PC-3 (cell line): ENCODE measurements at regions not wholly inside any gene's neighbourhood (a gene's known extent, or its start where the extent isn't known, plus 50 kb on each side); places are given as distances from the start of the nearest gene placed in this dataset.
"Not testable (repeated sequence)": the region's sequence is repeated elsewhere in the genome, so short reads cannot be mapped to it uniquely, and the experiment has no call there.

ENCODE experiments used
- EZH2 ChIP-seq: fragments of 300-600 bp; sonication (generic); IDR thresholded peaks from one replicate; pipeline ENCODE4 v1.6.1; 2017; ENCODE audit warnings: antibody characterized with exemption, mild to moderate bottlenecking, low read length; ENCODE audit not compliant: unreplicated experiment
- EZH2phosphoT487 ChIP-seq: fragments of 300-600 bp; sonication (generic); IDR thresholded peaks from 2 replicates; pipeline ENCODE4 v1.6.1; 2018; ENCODE audit warnings: mild to moderate bottlenecking, antibody characterized with exemption, low read length, borderline replicate concordance

DNA sequence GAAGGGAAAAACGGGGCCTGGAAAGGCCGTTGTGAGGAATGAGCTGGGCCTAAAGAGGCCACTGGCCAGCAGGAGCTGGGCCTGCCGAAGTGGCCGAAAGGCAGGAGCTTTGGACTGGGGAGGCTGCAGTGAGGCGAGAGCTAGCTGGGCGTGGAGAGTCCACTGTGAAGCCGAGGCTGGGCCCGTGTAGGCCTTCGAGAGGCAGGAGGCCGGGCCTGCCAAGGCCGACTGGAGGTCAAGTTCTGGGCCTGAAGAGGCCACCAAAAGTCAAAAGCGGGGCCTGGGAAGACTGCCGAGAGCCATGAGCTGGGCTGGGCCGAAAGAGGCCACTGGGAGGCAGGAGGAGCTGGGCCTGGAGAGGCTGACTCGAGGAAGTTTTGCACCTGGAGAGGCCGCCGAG is 69.6 kb upstream of the COBL start:
- not testable (repeated sequence) for TF ChIP-seq EZH2phosphoT487, EZH2
